OCI-LY1 (cell line): ENCODE measurements at regions not wholly inside any gene's neighbourhood (a gene's known extent, or its start where the extent isn't known, plus 50 kb on each side); places are given as distances from the start of the nearest gene placed in this dataset.

ENCODE experiments used
- H2AFZ ChIP-seq: fragments of 200-600 bp; sonication (generic), shearing (Covaris generic); 2 replicates; pipeline ENCODE4 v1.6.0; 2014; ENCODE audit warnings: antibody characterized with exemption, mild to moderate bottlenecking, low read length
- H3F3A ChIP-seq: fragments of 200-600 bp; sonication (generic), shearing (Covaris generic); 2 replicates; pipeline ENCODE4 v1.6.0; 2014; ENCODE audit warnings: mild to moderate bottlenecking, antibody characterized with exemption, low read length, moderate library complexity; ENCODE audit not compliant: insufficient read depth
- H3K27ac ChIP-seq: fragments of 200-600 bp; sonication (generic); 2 replicates; pipeline ENCODE4 v1.5.1; 2014; ENCODE audit warnings: low read length, mixed run types, mild to moderate bottlenecking, low read depth; ENCODE audit not compliant: poor library complexity, severe bottlenecking
- H3K27me3 ChIP-seq: fragments of 200-600 bp; sonication (generic); 2 replicates; pipeline ENCODE4 v1.6.0; 2014; ENCODE audit warnings: antibody characterized with exemption, mild to moderate bottlenecking, low read length, moderate library complexity; ENCODE audit not compliant: insufficient read depth
- H3K36me3 ChIP-seq: fragments of 200-600 bp; sonication (generic); 2 replicates; pipeline ENCODE4 v1.6.1; 2014; ENCODE audit warnings: mild to moderate bottlenecking, antibody characterized with exemption, low read length, moderate library complexity, mixed read lengths; ENCODE audit not compliant: insufficient read depth
- H3K4me1 ChIP-seq: fragments of 200-600 bp; sonication (generic); 2 replicates; pipeline ENCODE4 v1.5.1; 2014; ENCODE audit warnings: mild to moderate bottlenecking, low read length, moderate library complexity; ENCODE audit not compliant: insufficient read depth, severe bottlenecking
- H3K4me2 ChIP-seq: fragments of 200-600 bp; sonication (generic), shearing (Covaris generic); 2 replicates; pipeline ENCODE4 v1.6.1; 2014; ENCODE audit warnings: low read length
- H3K4me3 ChIP-seq: fragments of 200-600 bp; sonication (generic); 2 replicates; pipeline ENCODE4 v1.5.1; 2014; ENCODE audit warnings: low read length, low read depth, mild to moderate bottlenecking, mixed read lengths; ENCODE audit not compliant: poor library complexity, severe bottlenecking
- H3K79me2 ChIP-seq: fragments of 200-600 bp; shearing (Covaris generic); 2 replicates; pipeline ENCODE4 v1.6.1; 2016; ENCODE audit warnings: mixed run types, low read length, mixed read lengths; ENCODE audit not compliant: insufficient read depth
- H3K9ac ChIP-seq: fragments of 200-600 bp; sonication (generic), shearing (Covaris generic); 2 replicates; pipeline ENCODE4 v1.6.1; 2014; ENCODE audit warnings: mild to moderate bottlenecking, low read length, mixed read lengths
- H3K9me2 ChIP-seq: fragments of 200-600 bp; sonication (generic), shearing (Covaris generic); 2 replicates; pipeline ENCODE4 v1.6.1; 2014; ENCODE audit warnings: low read depth, mild to moderate bottlenecking, low read length, mixed read lengths
- H3K9me3 ChIP-seq: fragments of 200-600 bp; shearing (Covaris generic); 2 replicates; pipeline ENCODE4 v1.6.1; 2014; ENCODE audit warnings: low read length, mixed read lengths
- H4K20me1 ChIP-seq: fragments of 200-600 bp; sonication (generic), shearing (Covaris generic); 2 replicates; pipeline ENCODE4 v1.6.0; 2016; ENCODE audit warnings: mild to moderate bottlenecking, low read length; ENCODE audit not compliant: insufficient read depth
- CTCF ChIP-seq: fragments of 200-600 bp; sonication (generic), shearing (Covaris generic); IDR thresholded peaks from 2 replicates; pipeline ENCODE4 v1.5.1; 2017; ENCODE audit warnings: mild to moderate bottlenecking, antibody characterized with exemption, low read length, moderate library complexity, mixed read lengths
- EZH2 ChIP-seq: fragments of 200-600 bp; sonication (generic), shearing (Covaris generic); IDR thresholded peaks from 2 replicates; pipeline ENCODE4 v1.8.0; 2017; ENCODE audit warnings: borderline replicate concordance, mixed run types, mild to moderate bottlenecking, antibody characterized with exemption, low read length, moderate library complexity, mixed read lengths

GRCh38 chr2:65845442-65846182, 413.2 kb upstream of the SPRED2 start:
- H3K4me2 ChIP-seq, result no peak overlapping the region
- H2AFZ ChIP-seq, result no peak overlapping the region
- no peaks in the 10 kb centered on the region for H3K36me3 ChIP-seq
- H3K27me3 ChIP-seq, result no peaks in the 10 kb centered on the region
- H3K9me2 ChIP-seq, result no peaks in the 10 kb centered on the region
- H3K4me1 ChIP-seq, result no peaks in the 10 kb centered on the region
- no peaks in the 10 kb centered on the region for H4K20me1 ChIP-seq
- no peak overlapping the region for H3K27ac ChIP-seq
- TF ChIP-seq EZH2, result no peak
- TF ChIP-seq CTCF, result no peak
- H3F3A ChIP-seq, result no peaks in the 10 kb centered on the region
- no peak overlapping the region for H3K9ac ChIP-seq
- H3K9me3 ChIP-seq, result no peaks in the 10 kb centered on the region
- no peaks in the 10 kb centered on the region for H3K79me2 ChIP-seq
- no peak overlapping the region for H3K4me3 ChIP-seq

GRCh38 chr2:65842104-65842503, 409.7 kb upstream of the SPRED2 start:
- Histone ChIP-seq H3K27ac (no peak overlapping the region), H3K36me3 (no peaks in the 10 kb centered on the region), H3K9ac (no peak overlapping the region), H2AFZ (no peak overlapping the region), H3K27me3 (no peaks in the 10 kb centered on the region), H3K4me2 (no peak overlapping the region), H3K9me3 (no peaks in the 10 kb centered on the region), H3K9me2 (no peaks in the 10 kb centered on the region), H3K4me1 (no peaks in the 10 kb centered on the region), H3F3A (no peaks in the 10 kb centered on the region), H4K20me1 (no peaks in the 10 kb centered on the region), H3K4me3 (no peak overlapping the region), H3K79me2 (no peaks in the 10 kb centered on the region)
- no peak for TF ChIP-seq CTCF
- no peak for TF ChIP-seq EZH2

- Histone ChIP-seq H3K9me3 (no peaks in the 10 kb centered on the region), H3K79me2 (no peaks in the 10 kb centered on the region), H3K4me1 (no peaks in the 10 kb centered on the region), H3K27me3 (no peaks in the 10 kb centered on the region), H3K9me2 (no peaks in the 10 kb centered on the region), H4K20me1 (no peaks in the 10 kb centered on the region), H3K9ac (no peak overlapping the region), H3K36me3 (no peaks in the 10 kb centered on the region), H3F3A (no peaks in the 10 kb centered on the region), H3K4me3 (no peak overlapping the region), H2AFZ (no peak overlapping the region), H3K27ac (no peak overlapping the region), H3K4me2 (no peak overlapping the region)
- TF ChIP-seq EZH2 (no peak), CTCF (no peak)
These were observed 403.7 kb upstream of the SPRED2 start for GRCh38 chr2:65835975-65836549.
